NB4 (cell line): ENCODE measurements at regions not wholly inside any gene's neighbourhood (a gene's known extent, or its start where the extent isn't known, plus 50 kb on each side); places are given as distances from the start of the nearest gene placed in this dataset.

Experiments
- MYC ChIP-seq: IDR thresholded peaks from 2 replicates; pipeline ENCODE4 v1.6.1; 2011; ENCODE audit warnings: low read depth, low read length
- POLR2A ChIP-seq: IDR thresholded peaks from 2 replicates; pipeline ENCODE4 v1.6.1; 2011; ENCODE audit warnings: mild to moderate bottlenecking; ENCODE audit not compliant: insufficient read length; ENCODE audit errors: extremely low read depth
- TF ChIP-seq, protein P1 (sequence below): IDR thresholded peaks from one replicate; pipeline ENCODE4 v1.5.1; 2012; ENCODE audit warnings: low read depth, low read length
- TF ChIP-seq, protein P2 (sequence below): IDR thresholded peaks from 2 replicates; pipeline ENCODE4 v1.6.1; 2011; ENCODE audit warnings: low read depth, low read length

DNA sequence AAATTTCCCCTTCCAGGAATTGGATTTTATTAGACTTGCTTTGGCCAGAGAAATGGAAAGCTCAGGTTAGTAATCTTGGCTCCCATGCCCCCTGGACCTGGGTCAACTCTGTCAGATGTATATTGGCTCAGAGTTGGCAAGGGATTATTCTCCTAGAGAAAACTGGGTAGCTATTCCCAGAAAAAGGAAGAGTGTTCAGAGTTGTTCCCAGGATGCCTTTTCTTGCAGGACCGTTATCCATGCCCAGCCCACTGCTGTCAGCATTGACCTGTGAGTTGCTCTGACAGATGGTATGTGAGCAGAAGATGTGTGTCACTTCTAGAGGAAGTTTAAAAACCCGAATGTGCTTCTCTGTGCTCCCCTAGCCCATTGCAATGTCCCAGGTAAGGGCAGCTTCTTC, 509.9 kb upstream of the ZFP42 start:
- TF ChIP-seq, protein P1, sequence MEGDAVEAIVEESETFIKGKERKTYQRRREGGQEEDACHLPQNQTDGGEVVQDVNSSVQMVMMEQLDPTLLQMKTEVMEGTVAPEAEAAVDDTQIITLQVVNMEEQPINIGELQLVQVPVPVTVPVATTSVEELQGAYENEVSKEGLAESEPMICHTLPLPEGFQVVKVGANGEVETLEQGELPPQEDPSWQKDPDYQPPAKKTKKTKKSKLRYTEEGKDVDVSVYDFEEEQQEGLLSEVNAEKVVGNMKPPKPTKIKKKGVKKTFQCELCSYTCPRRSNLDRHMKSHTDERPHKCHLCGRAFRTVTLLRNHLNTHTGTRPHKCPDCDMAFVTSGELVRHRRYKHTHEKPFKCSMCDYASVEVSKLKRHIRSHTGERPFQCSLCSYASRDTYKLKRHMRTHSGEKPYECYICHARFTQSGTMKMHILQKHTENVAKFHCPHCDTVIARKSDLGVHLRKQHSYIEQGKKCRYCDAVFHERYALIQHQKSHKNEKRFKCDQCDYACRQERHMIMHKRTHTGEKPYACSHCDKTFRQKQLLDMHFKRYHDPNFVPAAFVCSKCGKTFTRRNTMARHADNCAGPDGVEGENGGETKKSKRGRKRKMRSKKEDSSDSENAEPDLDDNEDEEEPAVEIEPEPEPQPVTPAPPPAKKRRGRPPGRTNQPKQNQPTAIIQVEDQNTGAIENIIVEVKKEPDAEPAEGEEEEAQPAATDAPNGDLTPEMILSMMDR = no peak
- TF ChIP-seq POLR2A = no peak
- TF ChIP-seq, protein P2, sequence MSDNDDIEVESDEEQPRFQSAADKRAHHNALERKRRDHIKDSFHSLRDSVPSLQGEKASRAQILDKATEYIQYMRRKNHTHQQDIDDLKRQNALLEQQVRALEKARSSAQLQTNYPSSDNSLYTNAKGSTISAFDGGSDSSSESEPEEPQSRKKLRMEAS = no peak
- TF ChIP-seq MYC = no peak
